Trophoblast cell (in vitro differentiated cells and primary cell): ENCODE measurements at regions not wholly inside any gene's neighbourhood (a gene's known extent, or its start where the extent isn't known, plus 50 kb on each side); places are given as distances from the start of the nearest gene placed in this dataset.

ENCODE experiments used
- DNase-seq, 2 donors: peaks; one replicate each; pipeline ENCODE4 v3.0.0-alpha.2; 2016
- H2AFZ ChIP-seq: 2 replicates; pipeline ENCODE4 v1.6.1; 2013; ENCODE audit warnings: low read length, moderate library complexity, mild to moderate bottlenecking; ENCODE audit not compliant: insufficient read depth, poor library complexity
- H2AK5ac ChIP-seq: 2 replicates; pipeline ENCODE4 v1.6.1; 2013; ENCODE audit warnings: mild to moderate bottlenecking, low read length
- H2BK120ac ChIP-seq: 2 replicates; pipeline ENCODE4 v1.6.1; 2013; ENCODE audit warnings: low read length, mild to moderate bottlenecking, moderate library complexity; ENCODE audit not compliant: insufficient read depth, poor library complexity
- H2BK12ac ChIP-seq: 2 replicates; pipeline ENCODE4 v1.6.1; 2013; ENCODE audit warnings: mild to moderate bottlenecking, low read length, moderate library complexity
- H2BK5ac ChIP-seq: 2 replicates; pipeline ENCODE4 v1.6.1; 2013; ENCODE audit warnings: low read length, low read depth, moderate library complexity, mild to moderate bottlenecking; ENCODE audit not compliant: poor library complexity
- H3K14ac ChIP-seq: 2 replicates; pipeline ENCODE4 v1.6.1; 2013; ENCODE audit warnings: mild to moderate bottlenecking, low read length
- H3K18ac ChIP-seq: 2 replicates; pipeline ENCODE4 v1.6.1; 2013; ENCODE audit warnings: mild to moderate bottlenecking, low read length
- H3K23ac ChIP-seq: 2 replicates; pipeline ENCODE4 v1.6.1; 2013; ENCODE audit warnings: low read length
- H3K27ac ChIP-seq: 2 replicates; pipeline ENCODE4 v1.5.1; 2013; ENCODE audit warnings: low read depth, mild to moderate bottlenecking, inconsistent platforms, low read length, moderate library complexity
- H3K27me3 ChIP-seq: 2 replicates; pipeline ENCODE4 v1.6.1; 2013; ENCODE audit warnings: inconsistent platforms, mild to moderate bottlenecking, low read length, moderate library complexity; ENCODE audit not compliant: insufficient read depth
- H3K36me3 ChIP-seq, 2 experiments: 1 replicate in 1 of 2; 2 replicates in 1 of 2; pipeline ENCODE4 v1.6.1; 2013; ENCODE audit warnings: low read length in 2 of 2, mild to moderate bottlenecking in 2 of 2, moderate library complexity in 1 of 2; ENCODE audit not compliant: insufficient read depth in 2 of 2, control insufficient read depth in 1 of 2
- H3K4ac ChIP-seq: 2 replicates; pipeline ENCODE4 v1.6.1; 2013; ENCODE audit warnings: low read depth, mild to moderate bottlenecking, low read length, moderate library complexity
- H3K4me1 ChIP-seq, 2 experiments: 1 replicate in 1 of 2; 2 replicates in 1 of 2; pipeline ENCODE4 v1.6.1; 2013; ENCODE audit warnings: low read length in 2 of 2, mild to moderate bottlenecking in 2 of 2, moderate library complexity in 1 of 2; ENCODE audit not compliant: insufficient read depth in 2 of 2, control insufficient read depth in 1 of 2
- H3K4me2 ChIP-seq: 2 replicates; pipeline ENCODE4 v1.6.1; 2013; ENCODE audit warnings: inconsistent platforms, mild to moderate bottlenecking, low read length, moderate library complexity
- H3K4me3 ChIP-seq: 2 replicates; pipeline ENCODE4 v1.5.1; 2013; ENCODE audit warnings: mild to moderate bottlenecking, low read depth, low read length, inconsistent platforms
- H3K79me1 ChIP-seq: one replicate; pipeline ENCODE4 v1.6.1; 2013; ENCODE audit warnings: low read length
- H3K79me2 ChIP-seq: 2 replicates; pipeline ENCODE4 v1.6.1; 2013; ENCODE audit warnings: low read length, mild to moderate bottlenecking; ENCODE audit not compliant: control insufficient read depth, insufficient read depth, poor library complexity
- H3K9ac ChIP-seq: 2 replicates; pipeline ENCODE4 v1.6.1; 2013; ENCODE audit warnings: mild to moderate bottlenecking, low read length
- H3K9me3 ChIP-seq: 2 replicates; pipeline ENCODE4 v1.6.1; 2013; ENCODE audit warnings: low read depth, mild to moderate bottlenecking, control low read depth, inconsistent platforms, low read length; ENCODE audit not compliant: insufficient read depth
- H4K12ac ChIP-seq: 2 replicates; pipeline ENCODE4 v1.6.1; 2013; ENCODE audit warnings: low read depth, mild to moderate bottlenecking, low read length, moderate library complexity
- H4K8ac ChIP-seq: 2 replicates; pipeline ENCODE4 v1.6.1; 2013; ENCODE audit warnings: low read depth, mild to moderate bottlenecking, low read length, moderate library complexity
- H4K91ac ChIP-seq: one replicate; pipeline ENCODE4 v1.6.1; 2013; ENCODE audit warnings: low read depth, mild to moderate bottlenecking, low read length, moderate library complexity
- WGBS: extraction: QIAGEN DNeasy Blood & Tissue Kit; methylation state at CpG from one replicate; pipeline ENCODE4 v1.1.7; 2013; ENCODE audit warnings: missing lambda C conversion rate; ENCODE audit not compliant: insufficient read length, insufficient coverage; ENCODE audit errors: extremely low coverage; 5-methylcytosine and 5-hydroxymethylcytosine counted together

DNA sequence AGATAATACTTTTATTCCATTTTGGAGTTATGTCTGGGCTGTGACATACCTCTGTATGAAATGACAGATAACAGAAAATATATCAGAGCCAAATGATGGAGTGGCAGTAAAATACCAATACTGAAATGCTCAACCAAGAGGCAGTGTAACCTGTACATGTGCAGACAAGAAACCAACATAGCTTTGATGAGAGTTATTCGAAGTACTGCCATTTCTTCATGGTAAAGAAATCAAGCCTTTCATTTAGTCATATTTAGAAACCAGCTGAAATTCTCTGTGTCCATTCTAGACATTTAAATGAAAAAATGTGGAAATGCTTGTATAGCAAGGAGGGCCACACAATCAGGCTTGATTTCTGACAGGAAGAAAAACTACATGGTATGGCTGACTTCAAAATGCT is 127.1 kb upstream of the PTPRZ1 start:
- no peaks in the 10 kb centered on the region for H3K79me2 ChIP-seq
- H3K27me3 ChIP-seq, result no peaks in the 10 kb centered on the region
- H3K36me3 ChIP-seq, result no peaks in the 10 kb centered on the region
- H4K91ac ChIP-seq, result no peak overlapping the region
- H3K4me2 ChIP-seq, result no peak overlapping the region
- no peak overlapping the region for H3K14ac ChIP-seq
- peak in 1 of 2 donors; percentile 33 for DNase-seq
- no peak overlapping the region for H3K4me3 ChIP-seq
- no peak overlapping the region for H2AK5ac ChIP-seq
- no peak overlapping the region for H2BK120ac ChIP-seq
- H2BK12ac ChIP-seq, result no peak overlapping the region
- H4K8ac ChIP-seq, result no peak overlapping the region
- no peaks in the 10 kb centered on the region for H3K4me1 ChIP-seq
- H3K79me1 ChIP-seq, result no peaks in the 10 kb centered on the region
- H3K4ac ChIP-seq, result no peak overlapping the region
- H4K12ac ChIP-seq, result no peak overlapping the region
- no peaks in the 10 kb centered on the region for H3K9me3 ChIP-seq
- H2AFZ ChIP-seq, result no peak overlapping the region
- no CpG with 5 or more reads among the region's 1 CpG for WGBS
- H2BK5ac ChIP-seq, result no peak overlapping the region
- H3K9ac ChIP-seq, result no peak overlapping the region
- H3K27ac ChIP-seq, result no peak overlapping the region
- H3K18ac ChIP-seq, result no peak overlapping the region
- H3K23ac ChIP-seq, result no peak overlapping the region

DNA sequence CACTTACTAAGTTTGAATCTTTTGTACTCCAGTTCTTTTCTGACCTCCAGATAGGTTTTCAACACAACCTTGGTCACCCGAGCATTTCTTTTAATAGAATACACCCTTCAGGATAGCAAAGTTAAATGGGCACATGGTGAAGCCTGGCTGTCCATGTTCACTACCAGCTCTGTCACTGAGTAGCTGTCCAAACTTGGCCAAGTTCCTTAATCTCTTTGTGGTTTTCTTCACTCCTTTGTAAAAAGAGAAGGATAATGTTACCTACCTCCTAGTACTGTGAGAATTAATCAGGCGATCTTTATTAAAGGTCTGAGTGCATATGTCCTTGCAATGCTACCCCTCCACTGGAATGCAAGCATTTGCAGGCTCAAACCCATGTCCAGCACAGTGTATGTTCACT is 128.1 kb upstream of the PTPRZ1 start:
- Histone ChIP-seq H4K91ac (no peak overlapping the region), H4K12ac (no peak overlapping the region), H3K4me1 (no peaks in the 10 kb centered on the region), H3K4ac (no peak overlapping the region), H2BK5ac (no peak overlapping the region), H3K9ac (no peak overlapping the region), H3K36me3 (no peaks in the 10 kb centered on the region), H3K23ac (no peak overlapping the region), H3K27ac (no peak overlapping the region), H2BK12ac (no peak overlapping the region), H3K14ac (no peak overlapping the region), H2BK120ac (no peak overlapping the region), H3K79me2 (no peaks in the 10 kb centered on the region), H4K8ac (no peak overlapping the region), H2AFZ (no peak overlapping the region), H3K18ac (no peak overlapping the region), H3K4me3 (no peak overlapping the region), H3K27me3 (no peaks in the 10 kb centered on the region), H3K4me2 (no peak overlapping the region), H2AK5ac (no peak overlapping the region), H3K79me1 (no peaks in the 10 kb centered on the region), H3K9me3 (no peaks in the 10 kb centered on the region)
- no CpG with 5 or more reads among the region's 2 CpGs for WGBS
- no peak for DNase-seq

DNA sequence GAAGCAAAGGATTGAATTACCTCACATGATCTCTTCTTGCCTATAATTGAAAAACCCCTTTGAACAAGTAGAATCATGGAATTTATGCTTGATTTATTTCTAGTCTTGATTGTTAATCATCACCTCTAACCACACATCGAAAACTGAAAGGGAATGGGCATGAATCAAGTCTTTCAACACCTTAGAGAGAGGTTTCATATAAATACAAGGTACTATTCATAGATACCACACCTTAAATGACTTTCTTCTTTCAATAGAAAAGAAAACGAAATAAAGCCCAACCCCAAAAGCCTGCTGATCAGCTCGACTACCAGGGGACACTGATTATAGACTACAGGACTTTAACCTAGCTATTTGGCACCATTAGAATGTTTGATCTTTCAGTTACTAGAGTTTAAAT is 128.6 kb upstream of the PTPRZ1 start:
- no peak overlapping the region for H2BK5ac ChIP-seq
- H3K4me3 ChIP-seq, result no peak overlapping the region
- H3K9ac ChIP-seq, result no peak overlapping the region
- H2BK120ac ChIP-seq, result no peak overlapping the region
- no peak overlapping the region for H4K12ac ChIP-seq
- H2BK12ac ChIP-seq, result no peak overlapping the region
- no peaks in the 10 kb centered on the region for H3K79me1 ChIP-seq
- H3K18ac ChIP-seq, result no peak overlapping the region
- H3K4ac ChIP-seq, result no peak overlapping the region
- H3K14ac ChIP-seq, result no peak overlapping the region
- no peaks in the 10 kb centered on the region for H3K36me3 ChIP-seq
- no peak overlapping the region for H4K91ac ChIP-seq
- no peaks in the 10 kb centered on the region for H3K4me1 ChIP-seq
- H3K27me3 ChIP-seq, result no peaks in the 10 kb centered on the region
- no peaks in the 10 kb centered on the region for H3K9me3 ChIP-seq
- no peak overlapping the region for H2AK5ac ChIP-seq
- no peak overlapping the region for H3K4me2 ChIP-seq
- no peaks in the 10 kb centered on the region for H3K79me2 ChIP-seq
- H3K27ac ChIP-seq, result no peak overlapping the region
- no CpG with 5 or more reads among the region's 3 CpGs for WGBS
- no peak overlapping the region for H2AFZ ChIP-seq
- no peak overlapping the region for H3K23ac ChIP-seq
- no peak overlapping the region for H4K8ac ChIP-seq
- no peak for DNase-seq

DNA sequence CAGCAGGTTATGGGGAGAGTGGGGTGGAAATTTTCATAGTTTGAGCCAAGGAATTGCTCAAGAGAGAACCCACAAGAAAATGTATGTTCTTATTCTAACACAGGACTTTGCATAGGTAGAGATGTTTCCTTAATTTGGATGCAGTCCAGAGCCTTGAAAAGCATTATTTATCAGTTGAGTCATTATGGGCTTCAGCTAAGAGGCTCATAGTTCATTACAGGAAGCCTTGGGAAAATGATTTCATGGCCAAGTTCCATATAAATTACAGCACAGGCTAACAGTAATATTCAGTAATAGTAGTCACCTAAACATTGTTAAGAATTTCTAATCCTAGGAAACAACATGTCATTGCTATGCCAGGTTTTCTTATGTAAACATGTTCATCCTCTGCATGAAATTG is 131.1 kb upstream of the PTPRZ1 start:
- Histone ChIP-seq H3K27me3 (no peaks in the 10 kb centered on the region), H3K36me3 (no peaks in the 10 kb centered on the region), H3K14ac (no peak overlapping the region), H3K4ac (no peak overlapping the region), H3K79me2 (no peaks in the 10 kb centered on the region), H4K8ac (no peak overlapping the region), H2BK120ac (no peak overlapping the region), H2AFZ (no peak overlapping the region), H3K27ac (no peak overlapping the region), H4K12ac (no peak overlapping the region), H3K4me2 (no peak overlapping the region), H4K91ac (no peak overlapping the region), H2BK12ac (no peak overlapping the region), H3K4me3 (no peak overlapping the region), H3K79me1 (no peaks in the 10 kb centered on the region), H3K18ac (no peak overlapping the region), H3K9ac (no peak overlapping the region), H2BK5ac (no peak overlapping the region), H3K9me3 (no peaks in the 10 kb centered on the region), H3K23ac (no peak overlapping the region), H3K4me1 (no peaks in the 10 kb centered on the region), H2AK5ac (no peak overlapping the region)
- no peak for DNase-seq

DNA sequence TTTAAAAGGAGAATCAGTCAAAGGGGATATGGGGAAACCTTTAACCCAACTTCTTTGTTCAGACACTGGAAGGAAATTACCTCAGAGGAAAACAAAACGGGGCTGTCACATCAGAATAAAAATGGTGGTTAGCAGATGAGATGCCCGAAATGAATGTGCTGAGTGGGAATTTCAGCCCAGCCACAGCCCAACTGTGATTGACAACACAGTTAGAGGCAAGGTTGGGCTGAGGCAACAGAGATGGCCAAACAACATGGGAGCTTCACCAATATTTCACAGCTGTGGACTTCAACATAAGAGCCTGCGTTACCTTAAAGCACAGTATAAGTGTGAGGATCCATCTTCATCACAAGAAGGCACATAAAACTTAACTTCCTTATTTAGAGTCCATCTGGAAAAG is 133.5 kb upstream of the PTPRZ1 start:
- Histone ChIP-seq H3K9me3 (no peaks in the 10 kb centered on the region), H2AK5ac (no peak overlapping the region), H2AFZ (no peak overlapping the region), H3K27me3 (no peaks in the 10 kb centered on the region), H3K4ac (no peak overlapping the region), H3K36me3 (no peaks in the 10 kb centered on the region), H3K79me2 (no peaks in the 10 kb centered on the region), H3K4me1 (no peaks in the 10 kb centered on the region), H2BK12ac (no peak overlapping the region), H3K27ac (no peak overlapping the region), H3K18ac (no peak overlapping the region), H3K23ac (no peak overlapping the region), H4K8ac (no peak overlapping the region), H4K91ac (no peak overlapping the region), H3K14ac (no peak overlapping the region), H3K9ac (no peak overlapping the region), H2BK120ac (no peak overlapping the region), H2BK5ac (no peak overlapping the region), H4K12ac (no peak overlapping the region), H3K79me1 (no peaks in the 10 kb centered on the region), H3K4me3 (no peak overlapping the region), H3K4me2 (no peak overlapping the region)
- no CpG with 5 or more reads among the region's 3 CpGs for WGBS
- DNase-seq, result no peak
